PC-9 (cell line): ENCODE measurements at regions not wholly inside any gene's neighbourhood (a gene's known extent, or its start where the extent isn't known, plus 50 kb on each side); places are given as distances from the start of the nearest gene placed in this dataset.

Experiments used
- EZH2 ChIP-seq: fragments of 200-600 bp; sonication (generic); IDR thresholded peaks from 2 replicates; pipeline ENCODE4 v1.8.0; 2017; ENCODE audit warnings: antibody characterized with exemption, low read depth
- TF ChIP-seq, protein P1 (sequence below): fragments of 200-600 bp; sonication (generic); conservative IDR thresholded peaks from 2 replicates; pipeline ENCODE4 v1.6.1; 2017; ENCODE audit warnings: mixed run types, antibody characterized with exemption, mild to moderate bottlenecking, moderate library complexity

- TF ChIP-seq, protein P1, sequence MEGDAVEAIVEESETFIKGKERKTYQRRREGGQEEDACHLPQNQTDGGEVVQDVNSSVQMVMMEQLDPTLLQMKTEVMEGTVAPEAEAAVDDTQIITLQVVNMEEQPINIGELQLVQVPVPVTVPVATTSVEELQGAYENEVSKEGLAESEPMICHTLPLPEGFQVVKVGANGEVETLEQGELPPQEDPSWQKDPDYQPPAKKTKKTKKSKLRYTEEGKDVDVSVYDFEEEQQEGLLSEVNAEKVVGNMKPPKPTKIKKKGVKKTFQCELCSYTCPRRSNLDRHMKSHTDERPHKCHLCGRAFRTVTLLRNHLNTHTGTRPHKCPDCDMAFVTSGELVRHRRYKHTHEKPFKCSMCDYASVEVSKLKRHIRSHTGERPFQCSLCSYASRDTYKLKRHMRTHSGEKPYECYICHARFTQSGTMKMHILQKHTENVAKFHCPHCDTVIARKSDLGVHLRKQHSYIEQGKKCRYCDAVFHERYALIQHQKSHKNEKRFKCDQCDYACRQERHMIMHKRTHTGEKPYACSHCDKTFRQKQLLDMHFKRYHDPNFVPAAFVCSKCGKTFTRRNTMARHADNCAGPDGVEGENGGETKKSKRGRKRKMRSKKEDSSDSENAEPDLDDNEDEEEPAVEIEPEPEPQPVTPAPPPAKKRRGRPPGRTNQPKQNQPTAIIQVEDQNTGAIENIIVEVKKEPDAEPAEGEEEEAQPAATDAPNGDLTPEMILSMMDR = no peak
- TF ChIP-seq EZH2 = no peak
These were observed 1896.9 kb upstream of the CDH6 start for GRCh38 chr5:29296548-29296947.
